ENCODE measurements at regions not wholly inside any gene's neighbourhood (a gene's known extent, or its start where the extent isn't known, plus 50 kb on each side); places are given as distances from the start of the nearest gene placed in this dataset.

- Histone ChIP-seq H3K27me3 (no peaks in the 10 kb centered on the region), H3K4me3 (replicated peaks in 1 of 3) (no peak overlapping the region), H3K36me3 (no peaks in the 10 kb centered on the region), H3K27ac (no peak overlapping the region), H3K9me3 (no peaks in the 10 kb centered on the region), H3K4me1 (no peaks in the 10 kb centered on the region)
- no peak for DNase-seq
- WGBS, 2 donors = 78 to 87% methylated on average over 3 of the region's 3 CpGs
- intact Hi-C loops (cut with DNase I) = no loop called here
- TF ChIP-seq POLR2A (IDR thresholded peaks at IDR 0.05) (no peak), CTCF (IDR thresholded peaks at IDR 0.05) (no peak)
These were observed 641.2 kb downstream of the PTPRC start for GRCh38 chr1:199279872-199280645.

DNA sequence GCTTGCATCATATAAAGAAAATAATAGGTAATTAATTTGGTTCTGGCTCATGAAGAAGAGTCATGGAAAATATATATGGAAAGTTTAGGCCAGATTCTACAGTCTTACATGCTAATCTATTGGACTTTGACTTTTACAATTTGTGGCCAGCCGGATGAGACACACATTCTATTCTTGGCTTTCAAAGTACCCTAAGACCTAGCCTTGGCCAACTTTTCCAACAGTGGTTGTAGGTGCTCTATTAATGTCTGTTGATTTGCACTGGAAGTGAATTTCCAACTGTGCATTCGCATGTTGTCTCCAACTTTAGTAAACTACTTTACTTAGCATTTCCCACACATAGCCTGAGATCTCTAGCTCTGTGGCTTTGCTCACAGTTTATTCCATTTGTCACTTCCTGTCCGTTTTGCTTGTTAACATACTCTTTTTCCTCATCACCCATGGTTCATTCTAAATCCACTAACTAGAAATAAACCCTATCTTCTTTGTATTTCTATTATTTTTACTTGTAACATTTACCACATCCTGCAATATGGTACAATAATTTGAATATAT, 644.0 kb downstream of the PTPRC start:
- TF ChIP-seq CTCF (IDR thresholded peaks at IDR 0.05) = no peak
- no peak for TF ChIP-seq POLR2A (IDR thresholded peaks at IDR 0.05)
- Histone ChIP-seq H3K27me3 (no peaks in the 10 kb centered on the region), H3K4me3 (replicated peaks in 1 of 3) (no peak overlapping the region), H3K4me1 (no peaks in the 10 kb centered on the region), H3K27ac (no peak overlapping the region), H3K9me3 (no peaks in the 10 kb centered on the region), H3K36me3 (no peaks in the 10 kb centered on the region)
- WGBS, 2 donors = 84 to 87% methylated on average over 3 of the region's 3 CpGs
- no peak for DNase-seq
- intact Hi-C loops (cut with DNase I) = no loop called here

GRCh38 chr1:199283794-199284193, 645.0 kb downstream of the PTPRC start:
- H3K9me3 ChIP-seq = no peaks in the 10 kb centered on the region
- WGBS, 2 donors = 27 to 30% methylated on average over 2 of the region's 2 CpGs
- DNase-seq = no peak
- TF ChIP-seq POLR2A (IDR thresholded peaks at IDR 0.05) = no peak
- TF ChIP-seq CTCF (IDR thresholded peaks at IDR 0.05) = no peak
- H3K4me1 ChIP-seq = no peaks in the 10 kb centered on the region
- H3K27me3 ChIP-seq = no peaks in the 10 kb centered on the region
- H3K4me3 ChIP-seq (replicated peaks in 1 of 3) = no peak overlapping the region
- intact Hi-C loops (cut with DNase I) = no loop called here
- H3K27ac ChIP-seq = no peak overlapping the region
- H3K36me3 ChIP-seq = no peaks in the 10 kb centered on the region

- DNase-seq = no peak
- Histone ChIP-seq H3K27me3 (no peaks in the 10 kb centered on the region), H3K4me1 (no peaks in the 10 kb centered on the region), H3K27ac (no peak overlapping the region), H3K36me3 (no peaks in the 10 kb centered on the region), H3K9me3 (no peaks in the 10 kb centered on the region), H3K4me3 (replicated peaks in 1 of 3) (no peak overlapping the region)
- TF ChIP-seq POLR2A (IDR thresholded peaks at IDR 0.05) (no peak), CTCF (IDR thresholded peaks at IDR 0.05) (no peak)
- intact Hi-C loops (cut with DNase I) = no loop called here
- 90 to 98% methylated on average over 1 of the region's 1 CpG for WGBS, 2 donors
These were observed 648.4 kb downstream of the PTPRC start for GRCh38 chr1:199287206-199287605.

DNA sequence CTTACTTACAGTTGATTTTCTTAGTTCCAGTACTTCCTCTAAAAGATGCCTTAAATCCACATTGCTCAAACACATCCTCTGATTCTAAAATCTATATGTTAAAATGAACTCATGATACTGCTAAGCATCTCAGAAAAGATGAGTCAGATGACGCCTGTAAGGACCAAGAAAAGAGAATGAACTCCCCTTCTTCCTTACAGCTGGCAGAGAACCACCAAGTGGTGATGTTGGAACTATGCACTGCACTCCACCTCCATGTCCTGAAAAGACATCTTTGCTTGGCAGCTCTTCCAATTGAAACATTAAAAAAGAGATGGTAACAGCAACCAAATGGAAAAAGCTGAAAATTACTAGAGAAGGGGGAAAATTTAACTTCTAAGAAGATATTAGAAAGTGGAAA, 648.8 kb downstream of the PTPRC start:
- TF ChIP-seq CTCF (IDR thresholded peaks at IDR 0.05) = no peak
- no peak for TF ChIP-seq POLR2A (IDR thresholded peaks at IDR 0.05)
- Histone ChIP-seq H3K4me1 (no peaks in the 10 kb centered on the region), H3K9me3 (no peaks in the 10 kb centered on the region), H3K27ac (no peak overlapping the region), H3K27me3 (no peaks in the 10 kb centered on the region), H3K36me3 (no peaks in the 10 kb centered on the region), H3K4me3 (replicated peaks in 1 of 3) (no peak overlapping the region)
- no peak for DNase-seq
- WGBS, 2 donors = 68 to 89% methylated on average over 1 of the region's 1 CpG
- intact Hi-C loops (cut with DNase I) = no loop called here

Data from thyroid gland (tissue), 4 donors.